ENCODE measurements at regions not wholly inside any gene's neighbourhood (a gene's known extent, or its start where the extent isn't known, plus 50 kb on each side); places are given as distances from the start of the nearest gene placed in this dataset.

GRCh38 chr1:83632906-83633305 lies 366.0 kb downstream of the TTLL7 start:
- no peak for TF ChIP-seq GATA3 (IDR thresholded peaks at IDR 0.05; ENCODE audit: low read depth, low read length)
- TF ChIP-seq GATA2 (IDR thresholded peaks at IDR 0.05; ENCODE audit: low read depth, low read length), result no peak
